ENCODE measurements at regions not wholly inside any gene's neighbourhood (a gene's known extent, or its start where the extent isn't known, plus 50 kb on each side); places are given as distances from the start of the nearest gene placed in this dataset.

DNA sequence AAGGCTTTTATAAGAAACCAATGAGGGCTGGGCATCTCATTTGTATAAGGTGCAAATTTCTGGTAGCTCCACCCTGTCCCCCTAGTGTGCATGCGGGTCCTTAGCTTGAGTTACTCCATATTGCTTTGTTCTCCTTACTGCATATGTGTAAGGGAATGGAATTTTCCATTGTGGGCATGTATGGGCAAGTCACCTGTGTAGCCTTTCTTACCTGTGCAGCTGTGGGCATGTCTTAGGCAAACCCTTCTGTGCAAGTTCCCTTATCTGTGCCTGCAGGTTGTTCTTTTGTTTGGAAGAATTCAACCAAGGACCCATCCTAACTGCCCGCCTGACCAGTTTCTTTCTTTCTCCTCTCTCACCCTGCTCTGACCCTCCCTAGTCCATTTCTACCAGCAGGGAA lies 122.8 kb upstream of the HS3ST4 start:
- TF ChIP-seq CTCF (IDR thresholded peaks at IDR 0.05) = no peak
- no peak for TF ChIP-seq EZH2 (IDR thresholded peaks at IDR 0.05; ENCODE audit: borderline replicate concordance, insufficient read depth, low read depth, low read length, poor library complexity, severe bottlenecking)
